ENCODE measurements at regions not wholly inside any gene's neighbourhood (a gene's known extent, or its start where the extent isn't known, plus 50 kb on each side); places are given as distances from the start of the nearest gene placed in this dataset.
A peak's percentile ranks its signal among the peaks of the same experiment; 100 is the strongest.
"Not testable (repeated sequence)": the region's sequence is repeated elsewhere in the genome, so short reads cannot be mapped to it uniquely, and the experiment has no call there.

GRCh38 chr4:19214591-19215186, 1037.0 kb upstream of the SLIT2 start:
- Histone ChIP-seq H3K4me3 (no peak overlapping the region), H3K4me1 (ENCODE audit: insufficient read depth) (no peaks in the 10 kb centered on the region), H3K27ac (no peak overlapping the region), H3K36me3 (no peaks in the 10 kb centered on the region), H3K9me3 (no peaks in the 10 kb centered on the region), H3K27me3 (no peaks in the 10 kb centered on the region)
- 45 to 69% (median 60%) methylated on average over 4 of the region's 4 CpGs for WGBS, 3 donors
- intact Hi-C loops (cut with DNase I): no loop called here
- TF ChIP-seq CTCF (IDR thresholded peaks at IDR 0.05) (no peak), EP300 (IDR thresholded peaks at IDR 0.05) (no peak), POLR2A (IDR thresholded peaks at IDR 0.05) (no peak)
- no peak for DNase-seq

GRCh38 chr4:19213388-19213787, 1038.3 kb upstream of the SLIT2 start:
- 6 to 11% (median 11%) methylated on average over 3 of the region's 3 CpGs for WGBS, 3 donors
- intact Hi-C loops (cut with DNase I): no loop called here
- H3K27me3 ChIP-seq: no peaks in the 10 kb centered on the region
- H3K36me3 ChIP-seq: no peaks in the 10 kb centered on the region
- TF ChIP-seq CTCF (IDR thresholded peaks at IDR 0.05): no peak
- no peak for TF ChIP-seq EP300 (IDR thresholded peaks at IDR 0.05)
- no peak for TF ChIP-seq POLR2A (IDR thresholded peaks at IDR 0.05)
- DNase-seq: no peak
- no peaks in the 10 kb centered on the region for H3K4me1 ChIP-seq (ENCODE audit: insufficient read depth)
- no peaks in the 10 kb centered on the region for H3K9me3 ChIP-seq
- H3K27ac ChIP-seq: no peak overlapping the region
- H3K4me3 ChIP-seq: no peak overlapping the region

GRCh38 chr4:19205853-19206252, 1045.9 kb upstream of the SLIT2 start:
- no peaks in the 10 kb centered on the region for H3K4me1 ChIP-seq (ENCODE audit: insufficient read depth)
- 57 to 72% (median 68%) methylated on average over 2 of the region's 2 CpGs for WGBS, 3 donors
- H3K27ac ChIP-seq: no peak overlapping the region

GRCh38 chr4:19197838-19198237, 1053.9 kb upstream of the SLIT2 start:
- H3K4me3 ChIP-seq; H3K27me3 ChIP-seq; intact Hi-C loops (cut with DNase I); H3K36me3 ChIP-seq; H3K27ac ChIP-seq; H3K4me1 ChIP-seq (ENCODE audit: insufficient read depth); H3K9me3 ChIP-seq: not testable (repeated sequence)
- WGBS, 3 donors: 90 to 96% (median 92%) methylated on average over 17 of the region's 17 CpGs
- DNase-seq: peak in 2 of 5 donors; percentile 5 to 9

More at GRCh38 chr4:19205853-19206252, 1045.9 kb upstream of the SLIT2 start:
- no peak for DNase-seq
- Histone ChIP-seq H3K4me3 (no peak overlapping the region), H3K27me3 (no peaks in the 10 kb centered on the region), H3K9me3 (no peaks in the 10 kb centered on the region), H3K36me3 (no peaks in the 10 kb centered on the region)
- TF ChIP-seq EP300 (IDR thresholded peaks at IDR 0.05): no peak
- TF ChIP-seq CTCF (IDR thresholded peaks at IDR 0.05): no peak
- TF ChIP-seq POLR2A (IDR thresholded peaks at IDR 0.05): no peak
- intact Hi-C loops (cut with DNase I): no loop called here

- H3K27ac ChIP-seq: no peak overlapping the region
- no peaks in the 10 kb centered on the region for H3K9me3 ChIP-seq
- no peak for TF ChIP-seq POLR2A (IDR thresholded peaks at IDR 0.05)
- TF ChIP-seq EP300 (IDR thresholded peaks at IDR 0.05): no peak
- TF ChIP-seq CTCF (IDR thresholded peaks at IDR 0.05): no peak
- H3K27me3 ChIP-seq: no peaks in the 10 kb centered on the region
- no peak overlapping the region for H3K4me3 ChIP-seq
- intact Hi-C loops (cut with DNase I): no loop called here
- no peaks in the 10 kb centered on the region for H3K4me1 ChIP-seq (ENCODE audit: insufficient read depth)
- WGBS, 3 donors: 30 to 62% (median 33%) methylated on average over 2 of the region's 2 CpGs
- no peak for DNase-seq
- H3K36me3 ChIP-seq: no peaks in the 10 kb centered on the region
Measured at GRCh38 chr4:19195696-19196095, 1056.0 kb upstream of the SLIT2 start.
